ENCODE measurements at regions not wholly inside any gene's neighbourhood (a gene's known extent, or its start where the extent isn't known, plus 50 kb on each side); places are given as distances from the start of the nearest gene placed in this dataset.

DNA sequence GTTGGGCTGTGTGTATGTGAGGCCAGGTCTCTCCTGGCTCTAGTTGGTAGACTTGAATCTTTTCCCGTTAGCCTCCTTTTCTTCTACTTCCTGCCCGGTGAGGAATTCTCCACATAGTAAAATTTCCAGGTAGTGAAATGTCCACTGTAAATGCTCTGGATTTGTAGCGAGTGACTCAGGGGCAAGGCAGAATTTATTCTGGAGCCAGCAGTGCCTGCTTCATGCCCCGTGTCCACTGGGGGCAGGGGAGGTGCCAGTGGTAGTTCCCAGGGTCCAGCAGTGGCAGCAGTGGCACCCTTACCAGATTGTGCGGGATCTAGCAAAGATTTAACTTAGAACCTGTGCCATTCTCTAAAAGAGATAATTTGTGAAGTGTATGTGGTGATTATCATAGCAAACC lies 74.5 kb upstream of the USP24 start:
- H2BK5ac ChIP-seq (ENCODE audit: low read depth, low read length), result no peak overlapping the region
- H2BK12ac ChIP-seq (ENCODE audit: low read depth, low read length), result no peak overlapping the region
- no peak overlapping the region for H3K4me2 ChIP-seq (ENCODE audit: insufficient read depth in 1 of 2, low read depth in 2 of 2, low read length in 2 of 2)
- no peak overlapping the region for H3K4me3 ChIP-seq (ENCODE audit: extremely low read depth in 1 of 4, insufficient read depth in 2 of 4, low read depth in 3 of 4, low read length in 4 of 4)
- H3K14ac ChIP-seq (ENCODE audit: insufficient read length), result no peak overlapping the region
- no peak overlapping the region for H3K4ac ChIP-seq (replicated peaks; ENCODE audit: insufficient read length, low read depth, low read length)
- DNase-seq (ENCODE audit: low read depth in 1 of 2, low spot score in 2 of 2) (no peak), FAIRE-seq (no peak)
- 0 out of 2 replicates have a peak overlapping the region, but pooled peaks have one; percentile 12 for H2AFZ ChIP-seq (ENCODE audit: low read length)
- CTCF ChIA-PET (ENCODE audit: partially characterized antibody), result interaction anchor here (1.0 to 3.8 kb wide), 9 partner anchors 13 to 554 kb away, joined by 3 to 25 read pairs (median 3); no protein-coding TSS in a partner anchor
- no peak overlapping the region for H4K91ac ChIP-seq (replicated peaks; ENCODE audit: insufficient read length, low read length)
- H3K36me3 ChIP-seq (ENCODE audit: control insufficient read depth in 2 of 4, insufficient read depth in 4 of 4, low read length in 3 of 4), result no peaks in the 10 kb centered on the region
- no peak overlapping the region for H3K18ac ChIP-seq (ENCODE audit: extremely low read depth, low read length)
- no peaks in the 10 kb centered on the region for H3K23me2 ChIP-seq (ENCODE audit: low read depth, low read length)
- H4K5ac ChIP-seq (ENCODE audit: insufficient read length, low read depth, low read length), result no peak overlapping the region
- no peak overlapping the region for H3K9ac ChIP-seq (replicated peaks in 1 of 4; ENCODE audit: extremely low read depth in 1 of 4, low read depth in 3 of 4, low read length in 3 of 4)
- no peaks in the 10 kb centered on the region for H3K79me2 ChIP-seq (ENCODE audit: control insufficient read depth in 1 of 2, insufficient read depth in 2 of 2, low read length in 2 of 2)
- H3K27ac ChIP-seq (ENCODE audit: low read depth, low read length), result no peak overlapping the region
- peak; percentile 41 to 48; a peak in 3 of 4 replicates for TF ChIP-seq RAD21 (IDR thresholded peaks at IDR 0.05 in 1 of 2, conservative IDR thresholded peaks at IDR 0.05 in 1 of 2; ENCODE audit: low read depth in 2 of 2, low read length in 2 of 2)
- TF ChIP-seq, protein P1, sequence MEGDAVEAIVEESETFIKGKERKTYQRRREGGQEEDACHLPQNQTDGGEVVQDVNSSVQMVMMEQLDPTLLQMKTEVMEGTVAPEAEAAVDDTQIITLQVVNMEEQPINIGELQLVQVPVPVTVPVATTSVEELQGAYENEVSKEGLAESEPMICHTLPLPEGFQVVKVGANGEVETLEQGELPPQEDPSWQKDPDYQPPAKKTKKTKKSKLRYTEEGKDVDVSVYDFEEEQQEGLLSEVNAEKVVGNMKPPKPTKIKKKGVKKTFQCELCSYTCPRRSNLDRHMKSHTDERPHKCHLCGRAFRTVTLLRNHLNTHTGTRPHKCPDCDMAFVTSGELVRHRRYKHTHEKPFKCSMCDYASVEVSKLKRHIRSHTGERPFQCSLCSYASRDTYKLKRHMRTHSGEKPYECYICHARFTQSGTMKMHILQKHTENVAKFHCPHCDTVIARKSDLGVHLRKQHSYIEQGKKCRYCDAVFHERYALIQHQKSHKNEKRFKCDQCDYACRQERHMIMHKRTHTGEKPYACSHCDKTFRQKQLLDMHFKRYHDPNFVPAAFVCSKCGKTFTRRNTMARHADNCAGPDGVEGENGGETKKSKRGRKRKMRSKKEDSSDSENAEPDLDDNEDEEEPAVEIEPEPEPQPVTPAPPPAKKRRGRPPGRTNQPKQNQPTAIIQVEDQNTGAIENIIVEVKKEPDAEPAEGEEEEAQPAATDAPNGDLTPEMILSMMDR (IDR thresholded peaks at IDR 0.05; ENCODE audit: control extremely low read depth in 1 of 3, insufficient read depth in 1 of 3, low read depth in 1 of 3, low read length in 3 of 3), result peak; percentile 55 to 77 (median 63)
- TF ChIP-seq, protein P2, sequence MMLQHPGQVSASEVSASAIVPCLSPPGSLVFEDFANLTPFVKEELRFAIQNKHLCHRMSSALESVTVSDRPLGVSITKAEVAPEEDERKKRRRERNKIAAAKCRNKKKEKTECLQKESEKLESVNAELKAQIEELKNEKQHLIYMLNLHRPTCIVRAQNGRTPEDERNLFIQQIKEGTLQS (IDR thresholded peaks at IDR 0.05; ENCODE audit: insufficient read depth, low read depth, low read length), result no peak
- H2AK5ac ChIP-seq (ENCODE audit: low read depth, low read length), result no peak overlapping the region
- H4K8ac ChIP-seq (ENCODE audit: extremely low read depth, insufficient read depth, low read length), result no peak overlapping the region
- H3K56ac ChIP-seq (replicated peaks; ENCODE audit: insufficient read length, low read depth, low read length), result no peak overlapping the region
- H3K23ac ChIP-seq (ENCODE audit: insufficient read length), result no peak overlapping the region
- no peaks in the 10 kb centered on the region for H3K9me3 ChIP-seq (ENCODE audit: insufficient read depth in 2 of 2, low read depth in 1 of 2, low read length in 1 of 2)
- POLR2A ChIA-PET (ENCODE audit: partially characterized antibody), result no interaction called here
- 83% methylated on average over 5 of the region's 5 CpGs; no CpG with 5 or more reads in 1 of the 2 experiments for WGBS, 2 experiments (ENCODE audit: extremely low coverage in 1 of 2, insufficient coverage in 1 of 2, insufficient read length in 1 of 2, insufficient replicate concordance in 2 of 2, low coverage in 1 of 2, low lambda C conversion rate in 2 of 2, missing lambda C conversion rate in 1 of 2)
- no peaks in the 10 kb centered on the region for H3K79me1 ChIP-seq (ENCODE audit: low read depth, low read length)
- H4K20me1 ChIP-seq (replicated peaks in 1 of 2; ENCODE audit: control insufficient read depth in 1 of 2, insufficient read depth in 2 of 2, low read length in 2 of 2), result no peaks in the 10 kb centered on the region
- H2BK15ac ChIP-seq (ENCODE audit: low read length), result no peak overlapping the region
- H2BK120ac ChIP-seq (replicated peaks; ENCODE audit: low read depth, low read length), result no peak overlapping the region
- no peak overlapping the region for H2BK20ac ChIP-seq (ENCODE audit: low read length)
- H3K4me1 ChIP-seq (replicated peaks in 1 of 4; ENCODE audit: control insufficient read depth in 3 of 4, insufficient read depth in 4 of 4, low read length in 3 of 4), result no peaks in the 10 kb centered on the region
- no peaks in the 10 kb centered on the region for H3K27me3 ChIP-seq (replicated peaks in 1 of 4; ENCODE audit: control insufficient read depth in 3 of 4, extremely low read depth in 1 of 4, insufficient read depth in 3 of 4, low read length in 3 of 4)
